GM12878 (cell line): ENCODE measurements at regions not wholly inside any gene's neighbourhood (a gene's known extent, or its start where the extent isn't known, plus 50 kb on each side); places are given as distances from the start of the nearest gene placed in this dataset.

Experiments used
- BHLHE40 ChIP-seq, 2 experiments: fragments of 450-650 bp in 1 of 2; IDR thresholded peaks; 2 replicates each; pipeline ENCODE4 v1.6.1; 2011 to 2017; ENCODE audit warnings: low read depth in 2 of 2, borderline replicate concordance in 1 of 2, improper control_type of control experiment in 1 of 2, low read length in 1 of 2, mild to moderate bottlenecking in 1 of 2
- CEBPB ChIP-seq, 2 experiments: fragments of 150-350 bp in 1 of 2; IDR thresholded peaks; 2 replicates each; pipeline ENCODE4 v1.6.1; 2012 to 2014; ENCODE audit warnings: low read depth in 2 of 2, low read length in 2 of 2, borderline replicate concordance in 1 of 2, inconsistent platforms in 1 of 2
- CREB1 ChIP-seq: IDR thresholded peaks from 2 replicates; pipeline ENCODE4 v1.6.1; 2012; ENCODE audit warnings: low read depth, mild to moderate bottlenecking, inconsistent platforms
- ESRRA ChIP-seq: IDR thresholded peaks from 2 replicates; pipeline ENCODE4 v1.6.1; 2012; ENCODE audit warnings: mild to moderate bottlenecking, low read length, improper control_type of control experiment
- EZH2 ChIP-seq: IDR thresholded peaks from 2 replicates; pipeline ENCODE4 v1.6.1; 2012; ENCODE audit warnings: low read depth, mild to moderate bottlenecking, control low read depth, inconsistent platforms, low read length, borderline replicate concordance; ENCODE audit not compliant: control insufficient read depth
- GATAD2B ChIP-seq: fragments of 450-650 bp; conservative IDR thresholded peaks from 2 replicates; pipeline ENCODE4 v1.6.1; 2017; ENCODE audit warnings: low read depth, mild to moderate bottlenecking, moderate library complexity
- MLLT1 ChIP-seq: fragments of 450-650 bp; IDR thresholded peaks from 2 replicates; pipeline ENCODE4 v1.6.1; 2016; ENCODE audit warnings: mild to moderate bottlenecking
- NFYB ChIP-seq: IDR thresholded peaks from 2 replicates; pipeline ENCODE4 v1.6.1; 2011; ENCODE audit warnings: low read depth, mild to moderate bottlenecking, low read length, improper control_type of control experiment, moderate library complexity; ENCODE audit not compliant: insufficient read depth
- POU2F2 ChIP-seq: IDR thresholded peaks from 3 replicates; pipeline ENCODE4 v1.6.1; 2011; ENCODE audit warnings: low read depth, mild to moderate bottlenecking, low read length, borderline replicate concordance
- TAF1 ChIP-seq: IDR thresholded peaks from 2 replicates; pipeline ENCODE4 v1.6.1; 2011; ENCODE audit warnings: mild to moderate bottlenecking, low read depth, low read length, borderline replicate concordance
- TF ChIP-seq, protein P1 (sequence below): IDR thresholded peaks from 2 replicates; pipeline ENCODE4 v1.6.1; 2011; ENCODE audit warnings: mild to moderate bottlenecking, low read depth, low read length, moderate library complexity; ENCODE audit not compliant: insufficient replicate concordance
- TF ChIP-seq, protein P2 (sequence below), 3 experiments: IDR thresholded peaks in 2 of 3; conservative IDR thresholded peaks in 1 of 3; 2 replicates each; pipeline ENCODE4 v1.5.1; 2011; ENCODE audit warnings: low read depth in 3 of 3, low read length in 3 of 3, mild to moderate bottlenecking in 3 of 3, control low read depth in 2 of 3, moderate library complexity in 2 of 3, inconsistent platforms in 1 of 3, mixed read lengths in 1 of 3; ENCODE audit not compliant: control insufficient read depth in 2 of 3, insufficient read depth in 1 of 3; ENCODE audit errors: extremely low read depth in 1 of 3
- TF ChIP-seq, protein P3 (sequence below): IDR thresholded peaks from 2 replicates; pipeline ENCODE4 v1.6.1; 2012; ENCODE audit warnings: low read depth, low read length, improper control_type of control experiment

- TF ChIP-seq, protein P1, sequence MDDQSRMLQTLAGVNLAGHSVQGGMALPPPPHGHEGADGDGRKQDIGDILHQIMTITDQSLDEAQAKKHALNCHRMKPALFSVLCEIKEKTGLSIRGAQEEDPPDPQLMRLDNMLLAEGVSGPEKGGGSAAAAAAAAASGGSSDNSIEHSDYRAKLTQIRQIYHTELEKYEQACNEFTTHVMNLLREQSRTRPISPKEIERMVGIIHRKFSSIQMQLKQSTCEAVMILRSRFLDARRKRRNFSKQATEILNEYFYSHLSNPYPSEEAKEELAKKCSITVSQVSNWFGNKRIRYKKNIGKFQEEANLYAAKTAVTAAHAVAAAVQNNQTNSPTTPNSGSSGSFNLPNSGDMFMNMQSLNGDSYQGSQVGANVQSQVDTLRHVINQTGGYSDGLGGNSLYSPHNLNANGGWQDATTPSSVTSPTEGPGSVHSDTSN: no peak
- TF ChIP-seq CEBPB (IDR thresholded peaks at IDR 0.05; ENCODE audit: borderline replicate concordance in 1 of 2, low read depth in 2 of 2, low read length in 2 of 2) (no peak), MLLT1 (no peak), GATAD2B (no peak), NFYB (no peak), CREB1 (no peak), EZH2 (no peak), BHLHE40 (IDR thresholded peaks at IDR 0.05; ENCODE audit: borderline replicate concordance in 1 of 2, low read depth in 2 of 2, low read length in 1 of 2) (no peak), POU2F2 (no peak), ESRRA (no peak), TAF1 (no peak)
- TF ChIP-seq, protein P2, sequence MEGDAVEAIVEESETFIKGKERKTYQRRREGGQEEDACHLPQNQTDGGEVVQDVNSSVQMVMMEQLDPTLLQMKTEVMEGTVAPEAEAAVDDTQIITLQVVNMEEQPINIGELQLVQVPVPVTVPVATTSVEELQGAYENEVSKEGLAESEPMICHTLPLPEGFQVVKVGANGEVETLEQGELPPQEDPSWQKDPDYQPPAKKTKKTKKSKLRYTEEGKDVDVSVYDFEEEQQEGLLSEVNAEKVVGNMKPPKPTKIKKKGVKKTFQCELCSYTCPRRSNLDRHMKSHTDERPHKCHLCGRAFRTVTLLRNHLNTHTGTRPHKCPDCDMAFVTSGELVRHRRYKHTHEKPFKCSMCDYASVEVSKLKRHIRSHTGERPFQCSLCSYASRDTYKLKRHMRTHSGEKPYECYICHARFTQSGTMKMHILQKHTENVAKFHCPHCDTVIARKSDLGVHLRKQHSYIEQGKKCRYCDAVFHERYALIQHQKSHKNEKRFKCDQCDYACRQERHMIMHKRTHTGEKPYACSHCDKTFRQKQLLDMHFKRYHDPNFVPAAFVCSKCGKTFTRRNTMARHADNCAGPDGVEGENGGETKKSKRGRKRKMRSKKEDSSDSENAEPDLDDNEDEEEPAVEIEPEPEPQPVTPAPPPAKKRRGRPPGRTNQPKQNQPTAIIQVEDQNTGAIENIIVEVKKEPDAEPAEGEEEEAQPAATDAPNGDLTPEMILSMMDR (IDR thresholded peaks at IDR 0.05 in 2 of 3, conservative IDR thresholded peaks at IDR 0.05 in 1 of 3; ENCODE audit: control insufficient read depth in 2 of 3, extremely low read depth in 1 of 3, insufficient read depth in 1 of 3, low read depth in 3 of 3, low read length in 3 of 3): no peak
- TF ChIP-seq, protein P3, sequence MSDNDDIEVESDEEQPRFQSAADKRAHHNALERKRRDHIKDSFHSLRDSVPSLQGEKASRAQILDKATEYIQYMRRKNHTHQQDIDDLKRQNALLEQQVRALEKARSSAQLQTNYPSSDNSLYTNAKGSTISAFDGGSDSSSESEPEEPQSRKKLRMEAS: no peak
Observed at GRCh38 chr16:7236824-7237410, 95.7 kb upstream of the RBFOX1 start.
